GM12892 (cell line): ENCODE measurements at regions not wholly inside any gene's neighbourhood (a gene's known extent, or its start where the extent isn't known, plus 50 kb on each side); places are given as distances from the start of the nearest gene placed in this dataset.

ENCODE experiments used
- POLR2A ChIP-seq: IDR thresholded peaks from 2 replicates; pipeline ENCODE4 v1.6.1; 2011; ENCODE audit warnings: low read depth, low read length, control low read depth
- POLR2AphosphoS5 ChIP-seq: IDR thresholded peaks from 2 replicates; pipeline ENCODE4 v1.6.1; 2011; ENCODE audit warnings: low read depth, low read length, control low read depth
- TAF1 ChIP-seq: IDR thresholded peaks from 2 replicates; pipeline ENCODE4 v1.6.1; 2011; ENCODE audit warnings: low read depth, mild to moderate bottlenecking, control low read depth, low read length, borderline replicate concordance

DNA sequence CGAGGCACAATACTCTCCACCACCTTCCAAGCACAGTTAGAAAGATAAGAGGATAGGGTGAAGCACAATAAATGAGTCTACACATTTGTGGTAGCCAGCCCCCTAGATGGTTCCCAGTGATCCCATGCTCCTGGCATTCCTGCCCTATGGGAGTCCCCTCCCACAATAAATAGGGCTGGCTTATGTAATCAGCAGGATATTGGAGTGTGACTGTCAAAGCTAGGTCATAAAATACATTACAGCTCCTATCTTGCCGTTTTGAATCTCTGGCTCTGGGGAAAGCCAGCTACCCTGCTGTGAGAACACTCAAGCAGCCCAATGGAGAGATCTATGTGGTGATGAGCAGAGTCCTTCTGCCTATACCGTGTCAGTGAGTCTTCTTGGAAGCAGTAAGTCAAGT, 198.7 kb upstream of the NOCT start:
- TF ChIP-seq POLR2AphosphoS5 (no peak), POLR2A (no peak), TAF1 (no peak)
